Stimulated activated CD8-positive, alpha-beta memory T cell treated with anti-CD3 and anti-CD28 coated beads, Interleukin-4, amount 100 ng/mL, for 48 hours (primary cell): ENCODE measurements at regions not wholly inside any gene's neighbourhood (a gene's known extent, or its start where the extent isn't known, plus 50 kb on each side); places are given as distances from the start of the nearest gene placed in this dataset.
"Not testable (repeated sequence)": the region's sequence is repeated elsewhere in the genome, so short reads cannot be mapped to it uniquely, and the experiment has no call there.

Source experiments
- DNase-seq: peaks from one replicate; pipeline ENCODE4 v3.0.0-alpha.2; 2020

DNA sequence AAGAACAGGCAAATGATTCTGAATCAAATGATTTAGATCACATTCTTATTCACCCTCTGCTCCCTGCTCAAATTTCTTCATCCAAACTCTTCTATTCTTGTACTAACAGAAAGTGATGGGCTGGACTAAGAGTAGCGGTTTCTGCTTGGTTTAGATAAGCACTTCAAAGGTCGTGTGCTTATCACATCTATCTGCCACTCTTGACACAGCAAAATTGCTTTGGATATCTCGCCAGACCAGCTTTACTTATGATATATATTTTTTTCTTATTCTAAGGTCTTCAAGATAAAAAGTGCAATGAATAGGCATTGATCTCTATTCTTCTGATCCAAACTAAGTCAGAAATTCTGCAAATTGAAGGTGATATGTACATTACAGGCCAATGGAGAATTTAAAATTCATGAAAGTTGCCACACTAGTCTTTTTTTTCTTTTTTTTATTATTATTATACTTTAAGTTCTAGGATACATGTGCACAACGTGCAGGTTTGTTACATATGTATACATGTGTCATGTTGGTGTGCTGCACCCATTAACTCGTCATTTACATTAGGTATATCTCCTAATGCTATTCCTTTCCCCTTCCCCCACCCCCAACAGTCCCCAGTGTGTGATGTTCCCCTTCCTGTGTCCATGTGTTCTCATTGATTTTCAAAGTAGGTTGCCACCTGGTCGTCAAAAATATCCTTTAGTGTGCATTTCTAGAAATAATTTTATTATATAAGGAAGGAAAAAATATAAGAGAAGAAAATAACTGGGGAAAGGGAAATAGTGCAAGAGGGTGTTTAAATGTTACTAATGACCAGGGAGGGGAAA, 1941.0 kb upstream of the RAG2 start:
- no peak for DNase-seq

DNA sequence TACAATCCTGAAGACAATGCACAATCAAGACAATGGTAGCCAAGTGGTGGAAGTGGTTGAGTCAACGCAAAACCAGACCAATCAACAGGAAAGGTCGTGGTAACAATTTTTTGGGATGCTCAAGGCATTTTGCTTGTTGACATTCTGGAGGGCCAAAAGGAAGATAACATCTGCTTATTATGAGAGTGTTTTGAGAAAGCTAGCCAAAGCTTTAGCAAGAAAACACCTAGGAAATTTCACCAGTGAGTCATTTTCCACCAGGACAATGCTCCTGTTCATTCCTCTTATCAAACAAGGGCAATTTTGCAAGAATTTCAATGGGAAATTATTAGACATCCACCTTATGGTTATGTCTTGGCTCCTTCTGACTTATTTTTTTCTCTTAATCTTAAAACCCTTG, 1932.2 kb upstream of the RAG2 start:
- DNase-seq = no peak

- DNase-seq = no peak
Observed at GRCh38 chr11:38524945-38525344, 1926.9 kb upstream of the RAG2 start.

DNA sequence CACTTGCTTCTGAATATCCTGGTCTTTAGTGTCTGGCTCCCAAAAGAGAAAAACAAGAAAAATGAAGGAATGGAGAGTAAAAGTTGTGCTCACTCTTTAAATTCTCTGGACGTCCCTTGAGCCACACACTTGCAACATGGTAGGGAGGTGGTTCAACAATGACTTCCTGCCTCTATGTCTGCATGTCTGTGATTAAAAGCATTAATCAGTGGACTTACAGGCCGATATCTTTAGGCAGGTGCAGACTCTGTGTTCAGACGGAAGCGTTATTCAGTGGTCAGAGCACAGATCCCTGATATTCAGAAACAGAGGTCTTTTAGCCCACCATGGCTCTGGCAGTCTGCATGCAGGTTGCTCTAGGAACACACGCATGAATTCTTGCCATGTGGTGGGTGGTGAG, 1920.0 kb upstream of the RAG2 start:
- no peak for DNase-seq

- DNase-seq = not testable (repeated sequence)
Observed at GRCh38 chr11:38512830-38513229, 1914.8 kb upstream of the RAG2 start.

- no peak for DNase-seq
Observed at GRCh38 chr11:38510041-38510440, 1912.0 kb upstream of the RAG2 start.

DNA sequence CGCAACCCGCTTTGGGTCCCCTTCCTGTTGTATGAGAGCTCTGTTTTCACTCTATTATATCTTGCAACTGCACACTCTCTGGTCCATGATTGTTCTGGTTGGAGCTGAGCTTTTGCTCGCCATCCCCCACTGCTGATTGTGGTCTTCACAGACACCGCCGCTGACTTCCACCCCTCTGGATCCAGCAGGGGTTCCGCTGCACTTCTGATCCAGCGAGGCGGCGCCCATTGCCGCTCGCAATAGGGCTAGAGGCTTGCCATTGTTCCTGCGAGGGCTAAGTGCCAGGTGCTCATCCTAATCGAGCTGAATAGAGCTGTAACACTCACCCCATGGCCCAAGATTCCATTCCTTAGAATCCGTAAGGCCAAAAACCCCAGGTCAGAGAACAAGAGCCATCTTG, 1905.8 kb upstream of the RAG2 start:
- no peak for DNase-seq

DNA sequence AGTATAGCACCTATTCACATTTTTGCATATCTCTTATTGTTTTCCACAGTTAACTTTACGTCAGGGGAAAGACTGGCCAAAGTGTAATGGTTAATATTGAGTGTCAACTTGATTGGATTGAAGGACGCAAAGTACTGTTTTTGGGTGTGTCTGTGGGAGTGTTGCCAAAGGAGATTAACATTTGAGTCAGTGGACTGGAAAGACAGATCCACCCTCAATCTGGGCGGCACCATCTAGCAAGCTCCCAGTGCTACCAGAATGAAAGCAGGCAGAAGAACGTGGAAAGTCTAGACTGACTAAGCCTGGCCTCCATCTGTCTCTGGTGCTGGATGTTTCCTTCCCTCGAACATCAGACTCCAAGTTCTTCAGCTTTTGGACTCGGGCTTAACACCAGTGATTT, 1900.7 kb upstream of the RAG2 start:
- DNase-seq = no peak

DNA sequence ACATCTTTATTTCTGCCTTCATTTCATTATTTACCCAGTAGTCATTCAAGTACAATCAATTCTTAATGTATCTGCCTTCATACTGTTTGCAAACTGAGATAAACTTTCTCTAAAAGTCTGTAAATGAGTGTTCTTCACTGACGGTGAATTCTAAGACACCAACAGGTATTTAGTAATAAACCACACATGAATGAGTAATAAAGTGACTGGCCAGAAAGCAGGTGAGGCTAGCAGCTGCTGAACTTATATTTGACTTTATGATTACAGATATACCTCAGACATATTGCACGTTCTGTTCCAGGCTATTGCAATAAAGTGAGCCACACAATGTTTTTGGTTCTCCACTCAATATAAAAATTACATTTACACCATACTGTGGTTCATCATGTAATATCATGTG, 1894.0 kb upstream of the RAG2 start:
- DNase-seq = no peak

GRCh38 chr11:38481391-38481790, 1883.4 kb upstream of the RAG2 start:
- no peak for DNase-seq

- no peak for DNase-seq
Observed at GRCh38 chr11:38476808-38477575, 1879.0 kb upstream of the RAG2 start.

DNA sequence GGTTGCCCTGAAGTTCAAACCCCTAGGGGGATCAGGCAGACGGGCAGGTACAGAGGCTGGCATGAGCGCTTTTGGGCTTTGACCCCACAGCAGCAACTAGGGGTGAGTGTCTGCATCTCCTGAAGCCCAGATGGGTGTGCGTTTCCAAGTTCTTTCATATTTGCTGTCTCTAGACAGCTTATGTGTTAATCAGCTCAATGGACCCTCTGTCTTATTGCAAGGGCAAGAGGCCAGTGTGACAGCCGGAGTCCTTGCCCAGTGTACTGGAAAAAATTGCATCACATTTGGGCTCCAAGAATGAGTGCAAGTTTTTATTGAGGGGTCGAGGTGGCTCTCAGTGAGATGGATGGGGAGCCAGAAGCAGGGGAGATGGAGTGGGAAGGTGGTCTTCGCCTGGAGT, 1863.7 kb upstream of the RAG2 start:
- DNase-seq = no peak

DNA sequence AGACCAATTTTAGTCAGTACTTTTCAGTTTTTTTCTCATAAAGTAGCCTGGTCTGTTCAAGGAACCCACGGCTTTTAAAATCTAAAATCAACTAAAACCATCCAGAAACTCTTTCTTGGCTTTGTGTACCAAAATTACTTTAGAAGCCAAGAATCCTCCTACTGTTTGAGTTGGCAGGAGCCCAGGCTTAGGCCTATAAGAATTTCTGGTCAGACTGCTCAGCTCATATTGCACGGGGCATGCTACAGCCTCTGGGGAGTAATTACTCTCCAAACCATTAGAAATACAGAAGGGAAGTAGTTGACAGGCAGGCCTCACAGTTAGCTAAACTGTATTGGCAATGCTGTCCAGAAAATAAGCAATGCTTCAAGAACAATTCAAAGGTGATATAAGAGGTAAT, 1862.9 kb upstream of the RAG2 start:
- DNase-seq = no peak

DNA sequence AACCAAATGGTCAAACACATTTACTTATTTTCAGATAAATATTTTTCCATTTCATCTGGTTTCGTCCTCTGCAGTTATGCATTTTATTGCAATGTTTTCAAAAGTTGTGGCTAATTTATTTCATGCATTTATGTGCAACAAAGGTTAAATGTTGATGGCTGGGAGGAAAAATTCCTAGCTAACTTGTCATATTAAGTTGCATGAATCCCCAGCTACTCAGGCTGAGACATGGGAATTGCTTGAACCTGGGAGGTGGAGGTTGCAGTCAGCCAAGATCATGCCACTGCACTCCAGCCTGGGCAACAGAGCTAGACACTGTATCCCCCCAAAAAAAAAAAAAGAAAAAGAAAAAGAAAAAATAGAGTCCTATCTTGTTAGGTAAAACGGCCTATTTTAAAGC, 1862.4 kb upstream of the RAG2 start:
- DNase-seq = no peak

- DNase-seq = no peak
Observed at GRCh38 chr11:38456371-38456770, 1858.3 kb upstream of the RAG2 start.

DNA sequence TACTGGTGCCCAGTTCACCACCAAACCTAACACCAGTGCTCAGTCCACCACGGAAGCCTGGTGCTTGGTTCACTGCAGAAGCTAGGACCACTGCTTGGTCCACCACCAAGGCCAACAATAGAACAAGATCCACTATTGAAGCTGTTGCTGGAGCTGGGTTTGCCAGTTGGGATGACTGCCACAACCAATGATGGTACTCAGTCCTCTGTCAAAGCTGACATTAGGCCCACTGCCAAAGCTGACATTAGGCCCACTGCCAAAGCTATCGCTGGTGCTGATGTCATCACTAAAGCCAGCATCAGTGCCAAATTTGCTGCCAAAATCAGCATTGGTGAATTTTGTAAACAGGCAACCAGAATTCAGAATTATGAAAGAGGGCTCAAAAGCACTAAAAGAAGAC, 1850.2 kb upstream of the RAG2 start:
- no peak for DNase-seq

DNA sequence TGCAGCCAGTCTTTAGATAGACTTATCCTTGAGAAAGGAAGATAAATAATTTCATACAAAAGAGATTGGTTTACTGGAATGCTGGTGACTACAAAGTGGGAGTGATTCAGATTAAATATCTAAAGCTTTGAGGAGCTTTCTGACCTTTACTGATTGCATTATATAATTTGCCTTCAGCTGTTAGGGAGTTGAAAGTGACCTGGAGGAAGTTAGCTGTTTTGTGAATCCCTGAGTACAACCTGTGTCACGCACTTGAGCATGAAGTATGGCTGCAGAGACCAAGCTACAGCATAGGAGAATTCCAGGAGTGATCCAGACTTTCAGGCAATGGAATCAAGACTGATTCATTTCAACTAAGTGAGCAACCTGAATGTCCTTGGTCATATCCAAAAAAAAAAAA, 1848.3 kb upstream of the RAG2 start:
- no peak for DNase-seq

DNA sequence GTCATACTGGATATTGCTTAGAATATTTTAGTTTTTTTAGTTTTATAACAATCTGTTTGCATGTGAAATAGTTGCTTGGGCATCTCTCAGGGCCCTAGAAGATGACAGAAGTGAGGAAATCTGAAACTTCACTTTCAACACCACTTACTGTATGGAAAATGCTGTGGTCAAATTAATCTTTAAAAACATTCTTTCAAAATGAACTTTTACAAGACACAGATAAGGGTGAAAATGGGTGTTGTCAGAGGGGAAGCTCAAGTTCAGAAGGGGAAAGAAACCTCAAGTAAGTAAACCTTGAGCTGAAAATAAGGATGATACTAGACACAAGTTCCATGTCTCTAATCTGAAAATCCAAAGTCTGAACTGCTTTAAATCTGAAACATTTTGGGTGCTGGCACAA, 1840.1 kb upstream of the RAG2 start:
- DNase-seq = no peak

DNA sequence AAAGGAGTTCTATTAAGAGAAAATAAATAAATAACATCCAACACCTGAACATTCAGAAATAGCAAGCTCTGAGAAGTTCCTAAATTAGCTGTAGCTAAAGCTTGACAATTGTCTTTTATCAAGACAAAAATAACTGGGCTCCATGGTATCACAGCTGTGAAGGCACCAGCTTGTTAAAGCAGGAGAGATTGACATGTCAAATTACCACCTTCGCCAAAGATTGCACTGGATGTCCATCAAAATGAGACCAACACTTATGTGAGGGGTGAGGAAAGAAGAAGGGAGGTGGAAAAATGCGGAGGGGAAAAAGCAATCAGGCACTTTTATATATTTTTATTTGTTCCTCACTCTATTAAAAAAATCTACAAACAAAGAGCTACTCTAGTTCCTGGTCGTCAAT, 1827.5 kb upstream of the RAG2 start:
- no peak for DNase-seq

GRCh38 chr11:38423042-38423441, 1825.0 kb upstream of the RAG2 start:
- no peak for DNase-seq

DNA sequence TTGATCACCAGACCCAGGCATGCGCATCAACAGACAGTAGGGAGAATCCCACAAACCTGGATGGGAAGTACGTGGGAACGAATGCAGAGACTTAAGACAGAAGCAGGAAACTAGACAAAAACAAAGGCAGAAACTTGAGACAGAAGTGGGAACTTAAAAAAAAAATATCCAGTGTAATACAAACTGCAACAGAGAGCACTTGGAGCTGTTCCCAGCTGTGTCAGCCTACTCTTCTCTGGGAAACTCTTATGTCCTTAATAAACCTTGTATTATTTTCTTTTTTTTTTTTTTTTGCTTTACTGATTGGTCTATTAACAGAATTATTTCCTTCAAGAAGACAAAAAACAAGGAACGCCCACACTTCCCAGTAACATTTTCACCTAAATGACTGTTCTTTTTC, 1818.1 kb upstream of the RAG2 start:
- DNase-seq = no peak

DNA sequence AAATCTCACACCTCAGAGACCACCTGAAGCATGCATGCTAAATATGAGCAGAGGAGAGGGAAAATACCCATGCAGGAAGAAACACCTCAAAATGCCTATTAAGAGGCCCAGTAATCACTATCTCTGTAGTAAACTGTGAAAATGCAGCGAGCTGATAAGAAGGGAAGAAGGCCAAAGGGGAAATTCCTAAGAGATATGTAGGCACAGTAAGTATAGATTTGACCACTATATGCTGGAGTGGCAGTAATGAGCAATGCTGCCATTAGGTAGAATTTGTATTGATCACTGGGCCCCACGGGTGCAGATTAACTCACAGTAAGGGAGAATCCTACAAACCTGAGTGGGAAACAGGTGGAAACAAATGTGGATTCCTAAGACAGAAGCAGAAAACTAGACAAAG, 1813.1 kb upstream of the RAG2 start:
- DNase-seq = no peak

- no peak for DNase-seq
Observed at GRCh38 chr11:38402063-38402462, 1804.0 kb upstream of the RAG2 start.

DNA sequence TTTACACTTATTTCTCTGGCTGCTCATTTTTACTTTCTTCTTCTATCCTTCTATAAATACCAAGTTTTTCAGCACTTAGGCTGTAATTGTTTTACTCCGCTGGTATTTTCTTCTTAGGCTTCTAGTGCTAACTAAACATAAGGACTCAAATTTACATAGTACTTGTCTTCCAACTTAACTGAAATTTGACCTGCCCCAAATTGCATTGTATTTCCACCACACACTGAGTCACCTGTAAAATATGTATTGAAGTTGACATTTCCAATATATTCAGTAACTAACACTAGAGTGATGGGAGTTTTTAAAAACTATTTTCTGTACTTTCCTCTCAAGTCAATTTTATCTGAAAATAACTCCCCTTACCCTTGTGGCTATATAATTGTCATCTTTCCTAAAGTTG, 1794.1 kb upstream of the RAG2 start:
- no peak for DNase-seq

DNA sequence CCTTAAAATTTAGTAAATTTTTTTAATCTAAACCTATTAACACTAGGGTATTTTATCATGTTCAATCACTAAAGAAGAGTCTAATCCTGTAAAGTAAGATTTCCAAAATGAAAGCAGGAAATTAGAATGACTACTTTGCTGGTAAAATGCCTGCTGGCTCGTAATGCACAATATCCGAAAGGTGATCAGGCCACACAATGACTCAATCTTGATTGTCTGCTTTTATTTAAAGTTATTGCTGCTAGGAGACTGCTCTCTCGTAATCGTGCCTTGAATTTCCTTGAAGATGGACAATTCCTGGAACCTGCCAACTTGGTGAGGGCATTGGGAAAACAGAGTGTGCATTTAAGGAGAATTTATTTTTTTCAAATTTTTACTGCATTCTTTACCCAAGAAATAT, 1786.5 kb upstream of the RAG2 start:
- no peak for DNase-seq
